ENCODE measurements at regions not wholly inside any gene's neighbourhood (a gene's known extent, or its start where the extent isn't known, plus 50 kb on each side); places are given as distances from the start of the nearest gene placed in this dataset.

DNA sequence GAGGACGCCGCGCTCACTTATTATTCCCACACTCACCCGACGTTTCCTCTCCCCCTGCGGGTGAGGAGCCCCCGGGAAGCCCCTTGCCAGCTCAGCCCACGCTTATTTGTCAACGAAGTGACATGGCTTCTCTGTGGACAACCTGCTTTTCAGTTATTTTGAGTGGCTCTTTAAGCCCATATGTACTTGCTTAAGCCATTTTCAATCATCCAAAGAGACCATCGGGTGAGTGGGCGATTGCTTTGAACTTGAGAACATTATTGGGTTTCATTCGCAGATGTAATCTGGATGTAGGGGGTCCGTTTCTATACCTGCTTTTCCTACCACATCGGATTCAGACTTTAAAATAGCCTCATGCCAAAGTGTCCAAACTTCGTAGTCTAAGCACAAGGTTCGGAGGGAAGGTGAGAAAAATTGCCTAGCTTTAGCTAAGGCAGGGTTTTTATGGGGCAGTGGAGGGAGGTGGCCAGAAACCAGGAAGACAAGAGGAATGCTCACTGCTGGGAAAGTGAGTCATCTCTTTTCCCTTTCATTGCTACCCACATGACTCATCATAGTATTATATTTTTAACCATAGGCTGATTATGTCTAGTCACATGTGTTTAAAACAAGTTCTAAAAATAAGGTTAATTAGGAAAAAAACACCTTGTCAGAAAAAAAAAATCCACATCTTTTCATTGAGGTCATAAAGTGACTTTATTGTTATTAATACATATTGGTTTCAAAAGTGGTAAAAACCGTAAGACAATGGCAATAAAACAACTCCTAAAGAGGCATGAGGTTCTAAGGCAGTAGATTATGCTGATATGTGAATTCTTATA, 773.1 kb upstream of the NR2F2 start:
- POLR2A ChIA-PET: no interaction called here
- Mint-ChIP-seq H3K9me3 (no peaks in the 10 kb centered on the region), H3K36me3 (no peaks in the 10 kb centered on the region), H3K4me3 (no peak overlapping the region), H3K4me1 (peaks cover 17% of the 10 kb centered on the region), H3K27me3 (ENCODE audit: low read depth) (no peaks in the 10 kb centered on the region), H3K27ac (no peak overlapping the region)
- TF ChIP-seq NR2C2 (CRISPR knock-in tag; IDR thresholded peaks at IDR 0.05) (no peak), ETV6 (CRISPR knock-in tag; IDR thresholded peaks at IDR 0.05) (no peak)
- TF ChIP-seq, protein P1, sequence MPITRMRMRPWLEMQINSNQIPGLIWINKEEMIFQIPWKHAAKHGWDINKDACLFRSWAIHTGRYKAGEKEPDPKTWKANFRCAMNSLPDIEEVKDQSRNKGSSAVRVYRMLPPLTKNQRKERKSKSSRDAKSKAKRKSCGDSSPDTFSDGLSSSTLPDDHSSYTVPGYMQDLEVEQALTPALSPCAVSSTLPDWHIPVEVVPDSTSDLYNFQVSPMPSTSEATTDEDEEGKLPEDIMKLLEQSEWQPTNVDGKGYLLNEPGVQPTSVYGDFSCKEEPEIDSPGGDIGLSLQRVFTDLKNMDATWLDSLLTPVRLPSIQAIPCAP (CRISPR knock-in tag; IDR thresholded peaks at IDR 0.05): no peak
- CTCF ChIA-PET: no interaction called here
- ATAC-seq: peak; percentile 39
- DNase-seq (ENCODE audit: low spot score): no peak

DNA sequence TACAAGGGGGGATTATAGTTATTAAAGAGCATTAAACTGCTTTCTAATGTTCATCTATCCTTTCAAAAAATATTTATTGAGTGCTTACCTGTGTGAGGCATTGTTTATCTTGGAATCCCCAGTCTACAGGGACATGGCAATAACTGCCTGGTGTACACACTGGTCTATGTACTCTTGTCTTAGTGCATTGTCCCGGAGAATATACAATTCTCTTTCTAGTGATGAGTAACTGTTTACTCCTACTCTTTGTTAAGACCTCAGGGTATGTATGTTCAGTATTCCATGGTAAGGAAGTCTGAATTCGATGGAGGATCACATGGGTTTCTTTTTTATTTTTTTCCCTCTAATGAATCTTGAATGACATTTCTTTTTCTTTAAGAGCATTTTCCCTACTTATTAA, 772.4 kb upstream of the NR2F2 start:
- no peaks in the 10 kb centered on the region for H3K9me3 Mint-ChIP-seq
- no peak for DNase-seq (ENCODE audit: low spot score)
- H3K27ac Mint-ChIP-seq: no peak overlapping the region
- H3K27me3 Mint-ChIP-seq (ENCODE audit: low read depth): no peaks in the 10 kb centered on the region
- CTCF ChIA-PET: no interaction called here
- H3K4me1 Mint-ChIP-seq: peaks cover 17% of the 10 kb centered on the region
- ATAC-seq: no peak
- POLR2A ChIA-PET: no interaction called here
- no peaks in the 10 kb centered on the region for H3K36me3 Mint-ChIP-seq
- no peak overlapping the region for H3K4me3 Mint-ChIP-seq
- TF ChIP-seq ZNF138 (CRISPR knock-in tag; conservative IDR thresholded peaks at IDR 0.05) (no peak), GTF2I (CRISPR knock-in tag; conservative IDR thresholded peaks at IDR 0.05) (no peak), FOXJ3 (CRISPR knock-in tag; IDR thresholded peaks at IDR 0.05; ENCODE audit: borderline replicate concordance) (no peak), NFE2L1 (CRISPR knock-in tag; IDR thresholded peaks at IDR 0.05) (no peak), IRF2 (CRISPR knock-in tag; IDR thresholded peaks at IDR 0.05; ENCODE audit: borderline replicate concordance, low read depth) (no peak), EMX1 (CRISPR knock-in tag; IDR thresholded peaks at IDR 0.05) (no peak), MXD4 (CRISPR knock-in tag; IDR thresholded peaks at IDR 0.05; ENCODE audit: borderline replicate concordance) (no peak), MYBL2 (CRISPR knock-in tag; IDR thresholded peaks at IDR 0.05) (no peak)
- TF ChIP-seq, protein P2, sequence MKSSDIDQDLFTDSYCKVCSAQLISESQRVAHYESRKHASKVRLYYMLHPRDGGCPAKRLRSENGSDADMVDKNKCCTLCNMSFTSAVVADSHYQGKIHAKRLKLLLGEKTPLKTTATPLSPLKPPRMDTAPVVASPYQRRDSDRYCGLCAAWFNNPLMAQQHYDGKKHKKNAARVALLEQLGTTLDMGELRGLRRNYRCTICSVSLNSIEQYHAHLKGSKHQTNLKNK (CRISPR knock-in tag; IDR thresholded peaks at IDR 0.05): no peak
- TF ChIP-seq, protein P3, sequence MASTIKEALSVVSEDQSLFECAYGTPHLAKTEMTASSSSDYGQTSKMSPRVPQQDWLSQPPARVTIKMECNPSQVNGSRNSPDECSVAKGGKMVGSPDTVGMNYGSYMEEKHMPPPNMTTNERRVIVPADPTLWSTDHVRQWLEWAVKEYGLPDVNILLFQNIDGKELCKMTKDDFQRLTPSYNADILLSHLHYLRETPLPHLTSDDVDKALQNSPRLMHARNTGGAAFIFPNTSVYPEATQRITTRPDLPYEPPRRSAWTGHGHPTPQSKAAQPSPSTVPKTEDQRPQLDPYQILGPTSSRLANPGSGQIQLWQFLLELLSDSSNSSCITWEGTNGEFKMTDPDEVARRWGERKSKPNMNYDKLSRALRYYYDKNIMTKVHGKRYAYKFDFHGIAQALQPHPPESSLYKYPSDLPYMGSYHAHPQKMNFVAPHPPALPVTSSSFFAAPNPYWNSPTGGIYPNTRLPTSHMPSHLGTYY (CRISPR knock-in tag; IDR thresholded peaks at IDR 0.05): no peak
- TF ChIP-seq, protein P4, sequence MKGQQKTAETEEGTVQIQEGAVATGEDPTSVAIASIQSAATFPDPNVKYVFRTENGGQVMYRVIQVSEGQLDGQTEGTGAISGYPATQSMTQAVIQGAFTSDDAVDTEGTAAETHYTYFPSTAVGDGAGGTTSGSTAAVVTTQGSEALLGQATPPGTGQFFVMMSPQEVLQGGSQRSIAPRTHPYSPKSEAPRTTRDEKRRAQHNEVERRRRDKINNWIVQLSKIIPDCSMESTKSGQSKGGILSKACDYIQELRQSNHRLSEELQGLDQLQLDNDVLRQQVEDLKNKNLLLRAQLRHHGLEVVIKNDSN (CRISPR knock-in tag; IDR thresholded peaks at IDR 0.05): no peak
- TF ChIP-seq, protein P5, sequence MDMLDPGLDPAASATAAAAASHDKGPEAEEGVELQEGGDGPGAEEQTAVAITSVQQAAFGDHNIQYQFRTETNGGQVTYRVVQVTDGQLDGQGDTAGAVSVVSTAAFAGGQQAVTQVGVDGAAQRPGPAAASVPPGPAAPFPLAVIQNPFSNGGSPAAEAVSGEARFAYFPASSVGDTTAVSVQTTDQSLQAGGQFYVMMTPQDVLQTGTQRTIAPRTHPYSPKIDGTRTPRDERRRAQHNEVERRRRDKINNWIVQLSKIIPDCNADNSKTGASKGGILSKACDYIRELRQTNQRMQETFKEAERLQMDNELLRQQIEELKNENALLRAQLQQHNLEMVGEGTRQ (CRISPR knock-in tag; IDR thresholded peaks at IDR 0.05): no peak
- TF ChIP-seq, protein P6, sequence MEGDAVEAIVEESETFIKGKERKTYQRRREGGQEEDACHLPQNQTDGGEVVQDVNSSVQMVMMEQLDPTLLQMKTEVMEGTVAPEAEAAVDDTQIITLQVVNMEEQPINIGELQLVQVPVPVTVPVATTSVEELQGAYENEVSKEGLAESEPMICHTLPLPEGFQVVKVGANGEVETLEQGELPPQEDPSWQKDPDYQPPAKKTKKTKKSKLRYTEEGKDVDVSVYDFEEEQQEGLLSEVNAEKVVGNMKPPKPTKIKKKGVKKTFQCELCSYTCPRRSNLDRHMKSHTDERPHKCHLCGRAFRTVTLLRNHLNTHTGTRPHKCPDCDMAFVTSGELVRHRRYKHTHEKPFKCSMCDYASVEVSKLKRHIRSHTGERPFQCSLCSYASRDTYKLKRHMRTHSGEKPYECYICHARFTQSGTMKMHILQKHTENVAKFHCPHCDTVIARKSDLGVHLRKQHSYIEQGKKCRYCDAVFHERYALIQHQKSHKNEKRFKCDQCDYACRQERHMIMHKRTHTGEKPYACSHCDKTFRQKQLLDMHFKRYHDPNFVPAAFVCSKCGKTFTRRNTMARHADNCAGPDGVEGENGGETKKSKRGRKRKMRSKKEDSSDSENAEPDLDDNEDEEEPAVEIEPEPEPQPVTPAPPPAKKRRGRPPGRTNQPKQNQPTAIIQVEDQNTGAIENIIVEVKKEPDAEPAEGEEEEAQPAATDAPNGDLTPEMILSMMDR (IDR thresholded peaks at IDR 0.05): no peak
- TF ChIP-seq, protein P7, sequence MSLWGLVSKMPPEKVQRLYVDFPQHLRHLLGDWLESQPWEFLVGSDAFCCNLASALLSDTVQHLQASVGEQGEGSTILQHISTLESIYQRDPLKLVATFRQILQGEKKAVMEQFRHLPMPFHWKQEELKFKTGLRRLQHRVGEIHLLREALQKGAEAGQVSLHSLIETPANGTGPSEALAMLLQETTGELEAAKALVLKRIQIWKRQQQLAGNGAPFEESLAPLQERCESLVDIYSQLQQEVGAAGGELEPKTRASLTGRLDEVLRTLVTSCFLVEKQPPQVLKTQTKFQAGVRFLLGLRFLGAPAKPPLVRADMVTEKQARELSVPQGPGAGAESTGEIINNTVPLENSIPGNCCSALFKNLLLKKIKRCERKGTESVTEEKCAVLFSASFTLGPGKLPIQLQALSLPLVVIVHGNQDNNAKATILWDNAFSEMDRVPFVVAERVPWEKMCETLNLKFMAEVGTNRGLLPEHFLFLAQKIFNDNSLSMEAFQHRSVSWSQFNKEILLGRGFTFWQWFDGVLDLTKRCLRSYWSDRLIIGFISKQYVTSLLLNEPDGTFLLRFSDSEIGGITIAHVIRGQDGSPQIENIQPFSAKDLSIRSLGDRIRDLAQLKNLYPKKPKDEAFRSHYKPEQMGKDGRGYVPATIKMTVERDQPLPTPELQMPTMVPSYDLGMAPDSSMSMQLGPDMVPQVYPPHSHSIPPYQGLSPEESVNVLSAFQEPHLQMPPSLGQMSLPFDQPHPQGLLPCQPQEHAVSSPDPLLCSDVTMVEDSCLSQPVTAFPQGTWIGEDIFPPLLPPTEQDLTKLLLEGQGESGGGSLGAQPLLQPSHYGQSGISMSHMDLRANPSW (CRISPR knock-in tag; conservative IDR thresholded peaks at IDR 0.05; ENCODE audit: low read depth): no peak
- TF ChIP-seq, protein P8, sequence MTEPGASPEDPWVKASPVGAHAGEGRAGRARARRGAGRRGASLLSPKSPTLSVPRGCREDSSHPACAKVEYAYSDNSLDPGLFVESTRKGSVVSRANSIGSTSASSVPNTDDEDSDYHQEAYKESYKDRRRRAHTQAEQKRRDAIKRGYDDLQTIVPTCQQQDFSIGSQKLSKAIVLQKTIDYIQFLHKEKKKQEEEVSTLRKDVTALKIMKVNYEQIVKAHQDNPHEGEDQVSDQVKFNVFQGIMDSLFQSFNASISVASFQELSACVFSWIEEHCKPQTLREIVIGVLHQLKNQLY (CRISPR knock-in tag; IDR thresholded peaks at IDR 0.05): no peak
- TF ChIP-seq, protein P9, sequence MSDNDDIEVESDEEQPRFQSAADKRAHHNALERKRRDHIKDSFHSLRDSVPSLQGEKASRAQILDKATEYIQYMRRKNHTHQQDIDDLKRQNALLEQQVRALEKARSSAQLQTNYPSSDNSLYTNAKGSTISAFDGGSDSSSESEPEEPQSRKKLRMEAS (CRISPR knock-in tag; IDR thresholded peaks at IDR 0.05): no peak
- TF ChIP-seq, protein P10, sequence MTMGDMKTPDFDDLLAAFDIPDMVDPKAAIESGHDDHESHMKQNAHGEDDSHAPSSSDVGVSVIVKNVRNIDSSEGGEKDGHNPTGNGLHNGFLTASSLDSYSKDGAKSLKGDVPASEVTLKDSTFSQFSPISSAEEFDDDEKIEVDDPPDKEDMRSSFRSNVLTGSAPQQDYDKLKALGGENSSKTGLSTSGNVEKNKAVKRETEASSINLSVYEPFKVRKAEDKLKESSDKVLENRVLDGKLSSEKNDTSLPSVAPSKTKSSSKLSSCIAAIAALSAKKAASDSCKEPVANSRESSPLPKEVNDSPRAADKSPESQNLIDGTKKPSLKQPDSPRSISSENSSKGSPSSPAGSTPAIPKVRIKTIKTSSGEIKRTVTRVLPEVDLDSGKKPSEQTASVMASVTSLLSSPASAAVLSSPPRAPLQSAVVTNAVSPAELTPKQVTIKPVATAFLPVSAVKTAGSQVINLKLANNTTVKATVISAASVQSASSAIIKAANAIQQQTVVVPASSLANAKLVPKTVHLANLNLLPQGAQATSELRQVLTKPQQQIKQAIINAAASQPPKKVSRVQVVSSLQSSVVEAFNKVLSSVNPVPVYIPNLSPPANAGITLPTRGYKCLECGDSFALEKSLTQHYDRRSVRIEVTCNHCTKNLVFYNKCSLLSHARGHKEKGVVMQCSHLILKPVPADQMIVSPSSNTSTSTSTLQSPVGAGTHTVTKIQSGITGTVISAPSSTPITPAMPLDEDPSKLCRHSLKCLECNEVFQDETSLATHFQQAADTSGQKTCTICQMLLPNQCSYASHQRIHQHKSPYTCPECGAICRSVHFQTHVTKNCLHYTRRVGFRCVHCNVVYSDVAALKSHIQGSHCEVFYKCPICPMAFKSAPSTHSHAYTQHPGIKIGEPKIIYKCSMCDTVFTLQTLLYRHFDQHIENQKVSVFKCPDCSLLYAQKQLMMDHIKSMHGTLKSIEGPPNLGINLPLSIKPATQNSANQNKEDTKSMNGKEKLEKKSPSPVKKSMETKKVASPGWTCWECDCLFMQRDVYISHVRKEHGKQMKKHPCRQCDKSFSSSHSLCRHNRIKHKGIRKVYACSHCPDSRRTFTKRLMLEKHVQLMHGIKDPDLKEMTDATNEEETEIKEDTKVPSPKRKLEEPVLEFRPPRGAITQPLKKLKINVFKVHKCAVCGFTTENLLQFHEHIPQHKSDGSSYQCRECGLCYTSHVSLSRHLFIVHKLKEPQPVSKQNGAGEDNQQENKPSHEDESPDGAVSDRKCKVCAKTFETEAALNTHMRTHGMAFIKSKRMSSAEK (CRISPR knock-in tag; IDR thresholded peaks at IDR 0.05; ENCODE audit: borderline replicate concordance): no peak
